ENCODE measurements at regions not wholly inside any gene's neighbourhood (a gene's known extent, or its start where the extent isn't known, plus 50 kb on each side); places are given as distances from the start of the nearest gene placed in this dataset.

DNA sequence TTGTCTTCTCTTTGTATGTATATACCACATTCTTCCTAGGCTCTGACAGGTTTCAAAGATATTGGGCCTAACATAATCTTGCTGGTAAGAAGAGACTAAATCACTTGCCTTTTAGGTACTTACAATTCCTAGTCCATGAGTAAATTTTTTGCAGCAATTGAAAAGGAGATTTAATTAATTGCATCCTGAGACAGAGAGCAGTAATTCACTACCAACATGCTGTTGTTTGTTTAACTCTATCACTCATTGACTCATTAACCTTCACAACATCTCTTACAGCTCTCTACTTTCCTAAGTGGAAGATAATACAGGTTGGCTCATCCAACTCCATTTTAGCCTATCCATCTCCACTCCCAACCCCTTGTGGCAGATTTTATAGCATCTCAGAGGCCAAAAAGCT is 280.4 kb downstream of the ALDH8A1 start:
- TF ChIP-seq, protein P1, sequence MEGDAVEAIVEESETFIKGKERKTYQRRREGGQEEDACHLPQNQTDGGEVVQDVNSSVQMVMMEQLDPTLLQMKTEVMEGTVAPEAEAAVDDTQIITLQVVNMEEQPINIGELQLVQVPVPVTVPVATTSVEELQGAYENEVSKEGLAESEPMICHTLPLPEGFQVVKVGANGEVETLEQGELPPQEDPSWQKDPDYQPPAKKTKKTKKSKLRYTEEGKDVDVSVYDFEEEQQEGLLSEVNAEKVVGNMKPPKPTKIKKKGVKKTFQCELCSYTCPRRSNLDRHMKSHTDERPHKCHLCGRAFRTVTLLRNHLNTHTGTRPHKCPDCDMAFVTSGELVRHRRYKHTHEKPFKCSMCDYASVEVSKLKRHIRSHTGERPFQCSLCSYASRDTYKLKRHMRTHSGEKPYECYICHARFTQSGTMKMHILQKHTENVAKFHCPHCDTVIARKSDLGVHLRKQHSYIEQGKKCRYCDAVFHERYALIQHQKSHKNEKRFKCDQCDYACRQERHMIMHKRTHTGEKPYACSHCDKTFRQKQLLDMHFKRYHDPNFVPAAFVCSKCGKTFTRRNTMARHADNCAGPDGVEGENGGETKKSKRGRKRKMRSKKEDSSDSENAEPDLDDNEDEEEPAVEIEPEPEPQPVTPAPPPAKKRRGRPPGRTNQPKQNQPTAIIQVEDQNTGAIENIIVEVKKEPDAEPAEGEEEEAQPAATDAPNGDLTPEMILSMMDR (IDR thresholded peaks at IDR 0.05; ENCODE audit: low read depth, low read length, poor library complexity, severe bottlenecking) = no peak
- TF ChIP-seq EZH2phosphoT487 (IDR thresholded peaks at IDR 0.05; ENCODE audit: borderline replicate concordance, low read length) = no peak
- Histone ChIP-seq H3K4me2 (ENCODE audit: low read length) (no peak overlapping the region), H3K27ac (ENCODE audit: low read depth, low read length) (no peak overlapping the region)

DNA sequence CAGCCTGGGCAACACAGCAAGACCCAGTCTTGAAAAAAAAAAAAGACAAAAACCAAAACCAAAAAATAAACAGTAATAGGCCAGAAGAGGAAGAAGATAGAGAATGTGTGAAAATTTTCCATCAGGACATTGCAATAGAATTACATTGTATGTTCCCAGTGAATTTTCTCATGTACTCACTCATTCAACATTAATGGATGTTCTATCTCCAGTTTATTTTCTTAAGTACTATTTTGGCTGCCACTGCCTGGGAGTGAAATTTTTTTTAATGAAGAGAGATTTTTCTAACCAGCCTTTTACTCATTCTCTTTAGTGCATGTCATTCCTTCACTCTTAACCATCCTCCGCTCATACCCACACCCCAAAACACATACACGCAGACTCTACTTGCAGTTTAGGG is 282.8 kb downstream of the ALDH8A1 start:
- H4K20me1 ChIP-seq (ENCODE audit: control insufficient read depth, insufficient read depth, low read depth, low read length) = no peaks in the 10 kb centered on the region
- peaks cover 3% of the 10 kb centered on the region; the same call in 1 of the 2 replicates for H3K27me3 ChIP-seq (ENCODE audit: control insufficient read depth, low read length)
- H3K4me3 ChIP-seq (ENCODE audit: low read length) = no peak overlapping the region
- no peaks in the 10 kb centered on the region for H3F3A ChIP-seq (ENCODE audit: control insufficient read depth, insufficient read depth)
- H3K9me2 ChIP-seq (replicated peaks; ENCODE audit: control insufficient read depth, low read length) = no peaks in the 10 kb centered on the region
- H3K36me3 ChIP-seq (ENCODE audit: control insufficient read depth, low read length) = no peaks in the 10 kb centered on the region
- H3K79me2 ChIP-seq (ENCODE audit: control insufficient read depth, low read length) = no peaks in the 10 kb centered on the region
- H3K4me2 ChIP-seq (ENCODE audit: low read length) = no peak overlapping the region
- H3K27ac ChIP-seq (ENCODE audit: low read depth, low read length) = no peak overlapping the region
- H3K4me1 ChIP-seq (ENCODE audit: control insufficient read depth, low read length) = no peaks in the 10 kb centered on the region
- TF ChIP-seq EZH2phosphoT487 (IDR thresholded peaks at IDR 0.05; ENCODE audit: borderline replicate concordance, low read length) = no peak
- TF ChIP-seq, protein P1 (IDR thresholded peaks at IDR 0.05; ENCODE audit: low read depth, low read length, poor library complexity, severe bottlenecking) = no peak
- no peaks in the 10 kb centered on the region for H3K9me3 ChIP-seq (ENCODE audit: control insufficient read depth, insufficient read depth, low read length)

More for the DNA sequence above, 280.4 kb downstream of the ALDH8A1 start:
- H3K9me2 ChIP-seq (replicated peaks; ENCODE audit: control insufficient read depth, low read length) = no peaks in the 10 kb centered on the region
- no peaks in the 10 kb centered on the region for H3K9me3 ChIP-seq (ENCODE audit: control insufficient read depth, insufficient read depth, low read length)
- no peaks in the 10 kb centered on the region for H4K20me1 ChIP-seq (ENCODE audit: control insufficient read depth, insufficient read depth, low read depth, low read length)
- H3F3A ChIP-seq (ENCODE audit: control insufficient read depth, insufficient read depth) = no peaks in the 10 kb centered on the region
- peaks cover 3% of the 10 kb centered on the region; the same call in 1 of the 2 replicates for H3K27me3 ChIP-seq (ENCODE audit: control insufficient read depth, low read length)
- H3K79me2 ChIP-seq (ENCODE audit: control insufficient read depth, low read length) = no peaks in the 10 kb centered on the region
- H3K4me1 ChIP-seq (ENCODE audit: control insufficient read depth, low read length) = no peaks in the 10 kb centered on the region
- no peaks in the 10 kb centered on the region for H3K36me3 ChIP-seq (ENCODE audit: control insufficient read depth, low read length)
- H3K4me3 ChIP-seq (ENCODE audit: low read length) = no peak overlapping the region

DNA sequence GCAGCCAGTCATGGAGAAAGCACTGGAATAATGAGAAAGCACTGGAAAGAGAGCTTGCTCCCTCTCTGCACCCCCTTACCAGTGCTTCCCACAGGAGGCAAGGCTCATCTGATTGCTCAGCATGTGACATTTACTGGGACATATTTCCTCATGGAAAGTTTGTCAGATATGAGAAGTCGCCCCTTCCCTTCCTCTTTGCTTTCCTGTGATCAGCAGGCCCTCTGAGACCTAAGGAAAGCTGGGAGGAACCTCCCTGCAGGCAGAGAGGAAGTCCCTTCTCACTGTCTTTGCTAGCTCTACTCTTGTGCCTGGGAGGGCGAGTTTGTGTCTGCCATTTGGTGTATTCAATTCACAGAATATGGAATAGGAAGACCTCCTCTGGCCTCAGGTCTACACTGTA is 283.8 kb downstream of the ALDH8A1 start:
- Histone ChIP-seq H3K4me1 (ENCODE audit: control insufficient read depth, low read length) (no peaks in the 10 kb centered on the region), H3K27ac (ENCODE audit: low read depth, low read length) (no peak overlapping the region), H3K4me3 (ENCODE audit: low read length) (no peak overlapping the region), H3K9me3 (ENCODE audit: control insufficient read depth, insufficient read depth, low read length) (no peaks in the 10 kb centered on the region), H3K36me3 (ENCODE audit: control insufficient read depth, low read length) (no peaks in the 10 kb centered on the region), H4K20me1 (ENCODE audit: control insufficient read depth, insufficient read depth, low read depth, low read length) (no peaks in the 10 kb centered on the region), H3K4me2 (ENCODE audit: low read length) (no peak overlapping the region), H3K9me2 (replicated peaks; ENCODE audit: control insufficient read depth, low read length) (no peaks in the 10 kb centered on the region), H3K79me2 (ENCODE audit: control insufficient read depth, low read length) (no peaks in the 10 kb centered on the region), H3F3A (ENCODE audit: control insufficient read depth, insufficient read depth) (no peaks in the 10 kb centered on the region), H3K27me3 (ENCODE audit: control insufficient read depth, low read length) (peaks cover 3% of the 10 kb centered on the region; the same call in 1 of the 2 replicates)
- TF ChIP-seq, protein P1 (IDR thresholded peaks at IDR 0.05; ENCODE audit: low read depth, low read length, poor library complexity, severe bottlenecking) = no peak
- no peak for TF ChIP-seq EZH2phosphoT487 (IDR thresholded peaks at IDR 0.05; ENCODE audit: borderline replicate concordance, low read length)

Data from DOHH2 (cell line).